ENCODE measurements at regions not wholly inside any gene's neighbourhood (a gene's known extent, or its start where the extent isn't known, plus 50 kb on each side); places are given as distances from the start of the nearest gene placed in this dataset.
A peak's percentile ranks its signal among the peaks of the same experiment; 100 is the strongest.

- intact Hi-C loops (cut with DNase I) = no loop called here
- DNase-seq (no peak), FAIRE-seq (peak; percentile 56), ATAC-seq (peak in 3 of 4 donors; percentile 26 to 60 (median 53))
- Histone ChIP-seq H3K36me3 (no peaks in the 10 kb centered on the region), H3K27me3 (no peaks in the 10 kb centered on the region), H3K4me3 (no peak overlapping the region), H3K27ac (no peak overlapping the region), H3K4me1 (peaks cover 0 to 4% (median 0%) of the 10 kb centered on the region in 3 donors), H3K9me3 (no peaks in the 10 kb centered on the region)
- WGBS, 2 donors = 84 to 88% methylated on average over 6 of the region's 6 CpGs
- no peak for TF ChIP-seq CTCF (IDR thresholded peaks at IDR 0.05)
Observed at GRCh38 chr2:100757621-100758394, 62.1 kb upstream of the NPAS2 start.

- Histone ChIP-seq H3K27me3 (no peaks in the 10 kb centered on the region), H3K36me3 (no peaks in the 10 kb centered on the region), H3K4me3 (no peak overlapping the region), H3K4me1 (no peaks in the 10 kb centered on the region), H3K27ac (no peak overlapping the region), H3K9me3 (no peaks in the 10 kb centered on the region)
- DNase-seq = no peak
- ATAC-seq = no peak
- intact Hi-C loops (cut with DNase I) = no loop called here
- TF ChIP-seq CTCF (IDR thresholded peaks at IDR 0.05) = no peak
- FAIRE-seq = no peak
- WGBS, 2 donors = 85 to 90% methylated on average over 4 of the region's 4 CpGs
Observed at GRCh38 chr2:100759901-100760300, 60.0 kb upstream of the NPAS2 start.

GRCh38 chr2:100761365-100761764 is 58.6 kb upstream of the NPAS2 start:
- Histone ChIP-seq H3K4me1 (no peaks in the 10 kb centered on the region), H3K36me3 (no peaks in the 10 kb centered on the region), H3K4me3 (no peak overlapping the region), H3K9me3 (no peaks in the 10 kb centered on the region), H3K27me3 (no peaks in the 10 kb centered on the region), H3K27ac (no peak overlapping the region)
- WGBS, 2 donors = 91 to 100% methylated on average over 1 of the region's 1 CpG
- intact Hi-C loops (cut with DNase I) = no loop called here
- FAIRE-seq (no peak), ATAC-seq (no peak), DNase-seq (no peak)
- no peak for TF ChIP-seq CTCF (IDR thresholded peaks at IDR 0.05)

- H3K36me3 ChIP-seq = no peaks in the 10 kb centered on the region
- WGBS, 2 donors = 95 to 98% methylated on average over 2 of the region's 2 CpGs
- H3K4me3 ChIP-seq = no peak overlapping the region
- no peaks in the 10 kb centered on the region for H3K9me3 ChIP-seq
- TF ChIP-seq CTCF (IDR thresholded peaks at IDR 0.05) = no peak
- no peaks in the 10 kb centered on the region for H3K4me1 ChIP-seq
- FAIRE-seq (no peak), ATAC-seq (no peak), DNase-seq (no peak)
- H3K27me3 ChIP-seq = no peaks in the 10 kb centered on the region
- intact Hi-C loops (cut with DNase I) = no loop called here
- no peak overlapping the region for H3K27ac ChIP-seq
Observed at GRCh38 chr2:100764430-100764829, 55.5 kb upstream of the NPAS2 start.

GRCh38 chr2:100765481-100765880 is 54.5 kb upstream of the NPAS2 start:
- no peak overlapping the region for H3K4me3 ChIP-seq
- intact Hi-C loops (cut with DNase I) = no loop called here
- WGBS, 2 donors = 62 to 72% methylated on average over 4 of the region's 4 CpGs
- no peaks in the 10 kb centered on the region for H3K27me3 ChIP-seq
- no peak for ATAC-seq
- no peaks in the 10 kb centered on the region for H3K4me1 ChIP-seq
- FAIRE-seq = no peak
- TF ChIP-seq CTCF (IDR thresholded peaks at IDR 0.05) = no peak
- H3K9me3 ChIP-seq = no peaks in the 10 kb centered on the region
- no peak overlapping the region for H3K27ac ChIP-seq
- H3K36me3 ChIP-seq = no peaks in the 10 kb centered on the region
- DNase-seq = no peak
